HG03520 (cell line): ENCODE measurements at regions not wholly inside any gene's neighbourhood (a gene's known extent, or its start where the extent isn't known, plus 50 kb on each side); places are given as distances from the start of the nearest gene placed in this dataset.

Experiments used
- ATAC-seq: cut with Tn5 transposase; IDR thresholded peaks from one replicate; pipeline ENCODE4 v1.9.1; 2021; ENCODE audit warnings: mild to moderate bottlenecking, moderate library complexity; ENCODE audit not compliant: unreplicated experiment

DNA sequence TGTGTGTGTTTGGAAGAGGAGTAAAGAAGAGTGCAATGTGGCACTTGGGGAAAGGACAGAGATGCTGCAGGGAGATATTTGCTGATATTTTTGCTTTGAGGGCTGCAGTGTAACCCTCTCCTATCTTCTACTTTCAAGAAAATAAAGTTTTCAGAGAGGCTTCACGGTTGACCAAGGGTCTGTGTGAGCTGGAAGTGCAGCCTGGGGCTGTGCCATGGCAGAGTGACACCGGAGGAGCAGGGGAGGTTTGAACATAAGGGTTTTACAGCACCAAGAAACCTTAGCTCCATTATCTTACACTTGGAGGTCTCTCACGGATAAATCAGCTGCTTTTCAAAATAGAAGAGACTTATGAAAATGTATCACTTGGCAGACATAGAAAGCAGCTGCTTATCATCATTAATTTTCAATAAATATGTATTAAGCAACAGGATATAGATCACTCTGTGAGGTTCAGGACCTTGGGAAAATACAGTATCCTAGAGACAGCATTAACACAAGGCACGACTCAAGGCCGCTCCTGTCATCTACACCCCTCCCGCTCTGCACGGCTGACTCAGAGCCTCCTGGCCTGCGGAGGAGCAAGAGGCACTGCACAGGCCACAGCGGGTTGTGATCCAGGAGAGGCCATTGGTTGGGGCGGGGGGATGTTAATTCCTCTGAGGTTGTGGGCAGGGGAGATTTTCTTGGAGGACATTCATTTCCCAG is 127.8 kb downstream of the COPS8 start:
- no peak for ATAC-seq

DNA sequence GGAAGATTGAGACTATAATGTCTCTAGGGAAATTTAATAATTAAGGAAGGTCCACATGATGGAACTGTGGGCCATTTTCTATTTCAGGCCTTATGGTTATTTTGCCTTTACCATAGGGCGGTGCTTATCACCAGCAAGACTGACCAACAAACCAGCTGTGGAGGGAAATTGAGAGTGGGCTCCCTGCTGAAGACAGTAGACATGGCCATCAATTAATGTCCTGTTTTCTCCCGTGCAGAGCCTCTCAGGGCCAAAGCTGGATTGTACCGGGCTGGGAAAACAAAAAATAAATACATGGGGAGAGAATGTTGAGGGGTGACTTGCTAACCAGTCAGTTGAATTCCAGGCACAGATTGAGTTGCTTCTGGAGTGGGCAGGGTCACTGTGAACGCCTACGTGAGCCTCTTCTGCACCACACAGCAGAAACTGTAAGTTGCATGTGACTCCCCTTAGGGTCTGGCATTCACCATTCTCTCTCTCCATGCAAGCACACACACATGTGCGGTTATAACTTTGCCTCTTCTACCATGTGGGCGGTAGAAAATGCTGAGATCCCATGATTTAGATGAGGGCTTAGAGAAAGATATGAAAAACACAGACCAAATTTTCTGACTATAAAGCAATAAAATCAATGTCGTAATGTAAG is 128.5 kb downstream of the COPS8 start:
- ATAC-seq = no peak

DNA sequence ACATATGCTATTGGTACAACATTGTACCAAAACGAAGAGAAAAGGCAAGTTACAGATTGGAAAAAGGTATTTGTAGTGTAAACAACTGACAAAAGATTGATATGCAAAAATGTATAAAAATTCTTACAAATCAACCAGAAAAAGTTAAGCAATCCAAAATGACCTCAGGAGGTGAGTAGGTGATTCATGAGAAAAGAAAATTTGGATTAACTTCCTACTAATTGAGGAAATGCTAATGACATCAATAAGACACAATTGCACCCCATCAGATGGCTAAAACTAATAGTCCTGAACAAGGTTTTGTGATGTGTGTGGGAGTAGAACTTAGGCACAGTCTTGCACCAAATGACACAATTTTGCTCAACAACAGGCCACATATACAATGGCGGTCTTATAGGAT is 129.3 kb downstream of the COPS8 start:
- no peak for ATAC-seq

DNA sequence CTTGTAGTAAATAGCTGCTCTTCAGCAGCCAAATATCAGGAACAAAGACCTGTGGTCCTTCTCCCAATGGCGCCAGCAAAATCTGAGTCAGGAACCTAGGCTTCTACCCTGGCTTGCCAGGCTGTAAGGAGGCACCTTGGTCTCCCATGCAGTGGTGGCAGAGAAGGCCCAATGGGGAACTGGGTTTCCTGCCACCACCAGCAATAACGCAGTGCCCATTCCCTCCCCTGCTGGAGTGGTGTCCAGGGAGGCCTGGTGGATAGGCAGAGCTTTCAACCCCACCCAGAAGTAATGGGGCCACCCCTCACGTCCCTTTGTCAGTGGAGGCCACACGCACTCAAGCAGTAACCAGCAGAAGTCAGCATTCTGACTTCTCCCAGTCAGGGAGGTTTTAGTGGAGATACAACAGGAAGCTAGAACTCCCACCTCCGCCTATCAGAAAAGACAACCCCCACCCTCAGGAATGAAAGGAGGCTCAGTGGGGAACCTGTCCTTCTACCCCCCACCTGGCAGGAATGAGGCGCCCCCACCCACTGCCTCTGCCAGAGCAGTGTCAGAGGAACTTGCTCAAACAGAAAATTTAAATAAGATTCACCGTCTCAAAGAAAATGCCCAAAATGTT is 132.4 kb downstream of the COPS8 start:
- ATAC-seq = no peak

DNA sequence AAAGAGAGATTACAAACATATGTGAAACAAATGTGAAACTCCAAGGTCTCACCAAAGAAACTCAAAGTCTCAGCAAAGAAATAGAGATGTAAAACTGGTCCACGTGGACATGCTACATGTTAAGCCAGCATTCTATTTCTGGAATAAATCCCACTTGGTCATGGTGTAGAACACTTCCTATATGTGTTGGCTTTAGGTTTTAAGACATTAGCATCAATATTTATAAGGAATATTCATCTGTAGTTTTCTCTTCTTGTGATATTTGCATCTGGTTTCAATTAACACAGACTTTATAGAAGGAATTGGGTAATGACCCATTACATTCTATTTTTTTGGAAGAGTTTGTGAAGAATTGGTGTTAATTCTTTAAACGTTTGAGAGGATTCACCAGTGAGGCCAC is 133.1 kb downstream of the COPS8 start:
- ATAC-seq = no peak

DNA sequence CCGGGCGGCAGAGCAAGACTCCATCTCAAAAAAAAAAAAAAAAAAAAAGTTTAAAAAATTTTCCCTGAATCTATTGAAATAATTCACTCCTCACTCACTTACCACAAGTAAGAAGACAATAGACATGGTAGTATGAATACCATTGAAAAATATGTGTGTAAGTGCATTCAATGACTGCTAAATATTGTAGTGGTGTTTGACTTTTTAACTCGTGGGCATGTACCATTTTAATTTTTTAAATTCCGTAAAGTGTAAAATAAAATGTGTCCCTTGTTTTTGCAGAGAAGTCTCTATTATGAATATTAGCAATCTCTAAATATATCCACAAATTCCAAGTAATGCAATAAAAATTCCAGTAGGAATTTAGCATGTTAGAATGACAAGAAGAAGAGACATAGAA is 134.1 kb downstream of the COPS8 start:
- ATAC-seq = no peak

DNA sequence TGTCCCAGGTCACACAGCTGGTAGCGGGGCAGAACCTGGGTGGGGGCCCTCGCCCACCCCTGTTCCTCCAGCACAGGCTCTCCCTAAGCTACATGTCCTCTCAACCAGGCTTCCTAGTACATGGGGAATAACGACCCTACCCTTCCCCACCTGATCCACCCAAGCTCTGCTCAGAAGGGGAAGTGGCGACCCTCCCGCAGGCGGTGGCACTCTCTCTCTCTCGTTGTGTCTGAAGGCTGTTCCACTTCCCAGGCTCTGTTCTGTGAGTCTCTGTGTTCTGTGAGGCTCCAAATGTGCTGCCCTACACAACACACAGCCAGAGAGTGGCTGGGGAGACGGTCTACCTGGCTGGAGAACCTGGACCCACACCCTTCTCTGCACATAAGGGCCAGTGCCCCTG is 135.8 kb downstream of the COPS8 start:
- no peak for ATAC-seq

DNA sequence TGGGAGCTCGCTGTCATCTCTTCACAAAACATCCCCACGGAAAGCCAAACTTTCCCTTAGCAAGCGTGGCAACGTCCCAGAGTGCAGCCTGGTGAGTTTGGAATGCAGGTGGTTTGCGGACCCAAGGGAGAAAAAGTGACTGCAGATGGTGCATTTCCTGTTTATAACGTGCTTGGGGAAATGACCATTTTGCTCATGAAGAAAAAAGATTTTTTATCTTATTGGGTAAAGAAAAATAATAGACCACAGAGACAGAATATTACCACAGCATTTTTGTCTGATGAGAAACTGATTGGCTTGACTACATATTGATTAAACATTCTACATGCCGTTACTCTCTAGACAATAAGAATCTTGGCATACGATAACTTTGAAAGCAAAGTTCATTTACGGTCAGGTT is 136.5 kb downstream of the COPS8 start:
- ATAC-seq = no peak

DNA sequence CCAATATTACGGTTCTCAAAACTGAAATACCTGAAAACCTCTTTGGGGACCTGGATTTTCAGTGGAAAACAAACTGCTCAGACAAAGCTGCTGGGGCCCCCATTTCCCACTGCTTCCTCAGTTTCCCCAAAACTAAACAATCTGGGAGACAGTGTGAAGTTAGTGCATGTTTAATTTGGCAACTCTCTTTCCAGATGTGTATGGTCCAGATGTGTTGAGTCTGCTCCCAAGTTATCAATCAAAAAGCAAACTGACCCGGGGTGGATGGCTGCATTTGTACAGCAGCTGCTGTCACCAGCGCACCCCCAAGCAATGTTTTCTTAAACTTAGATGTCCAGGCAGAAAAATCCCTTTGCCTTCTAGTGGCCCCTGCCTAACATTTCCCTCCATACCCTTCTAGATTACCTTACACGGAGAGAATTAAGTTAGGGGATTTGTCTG is 136.9 kb downstream of the COPS8 start:
- no peak for ATAC-seq

DNA sequence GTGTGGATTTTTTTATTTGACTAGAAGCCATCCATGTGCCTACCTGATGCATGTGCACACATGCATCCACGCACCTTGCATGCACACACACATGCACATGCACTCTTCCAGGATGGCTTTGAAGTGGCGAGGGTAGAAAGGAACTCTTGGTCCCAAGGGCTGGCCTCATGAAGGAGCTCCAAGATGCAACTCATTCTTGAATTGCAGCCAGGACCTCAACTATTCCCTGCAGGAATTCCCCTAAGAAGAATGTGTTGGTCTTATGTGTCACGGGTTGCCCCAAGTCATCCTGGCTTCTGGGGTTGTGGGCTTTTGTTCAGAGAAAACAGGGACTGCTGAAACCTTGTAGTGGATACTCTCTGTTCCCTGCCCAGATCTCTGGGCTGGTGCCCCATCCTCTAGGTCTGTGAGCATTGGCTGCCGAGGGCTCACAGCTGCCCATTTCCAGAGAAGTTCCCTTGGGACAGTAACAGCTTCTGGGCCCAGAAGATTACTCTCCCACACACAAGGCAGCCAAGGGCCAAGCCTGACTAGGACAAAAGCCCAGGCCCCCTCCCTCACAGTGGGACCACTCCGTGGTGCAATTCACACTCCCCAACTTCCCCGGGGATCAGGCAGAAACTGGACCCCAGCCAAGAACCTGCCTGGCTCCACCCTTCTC is 137.6 kb downstream of the COPS8 start:
- ATAC-seq = no peak

DNA sequence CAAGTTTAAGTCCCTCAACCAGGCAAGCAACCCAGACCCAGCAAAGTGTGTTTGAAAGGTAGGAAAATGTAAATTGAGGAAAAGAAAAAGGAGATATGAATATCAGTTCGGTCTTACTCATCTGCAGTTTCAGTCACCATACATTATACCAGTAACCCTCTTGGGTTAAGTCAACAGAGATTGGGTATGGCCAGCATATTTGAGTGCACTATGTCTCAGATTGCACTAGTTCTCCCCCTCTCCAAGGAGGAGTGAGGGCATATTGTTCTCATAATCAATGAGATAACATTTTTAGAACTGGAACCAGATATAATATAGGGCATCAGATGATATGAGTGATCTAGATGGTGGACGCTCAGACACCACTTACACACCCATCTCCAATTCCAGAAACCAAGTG is 141.5 kb downstream of the COPS8 start:
- no peak for ATAC-seq

DNA sequence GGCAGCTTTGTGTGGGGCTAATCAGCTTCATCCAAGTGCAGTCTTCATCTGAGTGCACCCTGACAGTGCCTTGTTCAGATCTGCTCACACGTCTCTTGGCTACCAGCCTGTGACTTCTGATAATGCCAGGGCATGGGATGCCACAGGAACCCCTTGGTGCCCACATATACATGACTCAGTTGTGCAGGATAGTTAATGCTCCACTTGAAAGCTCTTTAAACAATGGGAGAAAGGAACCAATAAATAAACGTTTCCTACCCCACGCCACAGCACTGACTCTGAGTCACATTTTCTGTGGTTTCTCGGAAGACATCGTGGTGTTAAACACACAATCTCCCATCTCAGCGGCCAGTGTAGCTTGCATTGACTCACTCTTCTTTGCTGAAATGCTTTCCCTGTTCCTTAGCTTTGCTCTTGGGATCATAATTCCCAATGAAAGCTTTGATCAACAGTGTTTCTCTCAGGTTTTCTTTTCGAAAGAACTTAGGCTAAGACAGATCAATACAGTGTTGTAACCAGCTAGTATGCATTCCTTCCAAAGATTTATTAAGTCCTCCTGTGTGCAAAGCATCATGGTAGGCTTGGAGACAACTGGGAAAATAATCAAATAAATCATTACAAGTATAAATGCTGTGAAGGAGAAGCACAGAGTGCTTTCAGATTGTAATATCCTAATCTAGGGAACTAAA is 142.0 kb downstream of the COPS8 start:
- ATAC-seq = no peak

DNA sequence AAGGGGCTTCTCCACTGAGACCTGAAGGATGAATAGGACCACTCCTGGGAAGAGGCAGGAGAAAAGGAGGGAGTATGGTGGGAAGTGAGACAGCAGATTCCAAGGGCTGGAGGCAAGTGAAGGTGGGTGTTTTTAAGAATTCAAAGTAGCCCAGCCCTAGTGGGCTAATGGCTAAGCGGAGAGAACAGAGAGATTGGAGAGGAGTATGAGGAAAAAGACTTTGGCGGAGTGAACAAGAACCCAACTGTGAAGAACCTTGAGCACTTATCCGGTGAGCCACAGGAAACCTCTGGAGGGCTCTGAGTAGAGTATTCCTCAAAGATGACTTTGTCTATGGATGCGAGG is 142.6 kb downstream of the COPS8 start:
- ATAC-seq = no peak

DNA sequence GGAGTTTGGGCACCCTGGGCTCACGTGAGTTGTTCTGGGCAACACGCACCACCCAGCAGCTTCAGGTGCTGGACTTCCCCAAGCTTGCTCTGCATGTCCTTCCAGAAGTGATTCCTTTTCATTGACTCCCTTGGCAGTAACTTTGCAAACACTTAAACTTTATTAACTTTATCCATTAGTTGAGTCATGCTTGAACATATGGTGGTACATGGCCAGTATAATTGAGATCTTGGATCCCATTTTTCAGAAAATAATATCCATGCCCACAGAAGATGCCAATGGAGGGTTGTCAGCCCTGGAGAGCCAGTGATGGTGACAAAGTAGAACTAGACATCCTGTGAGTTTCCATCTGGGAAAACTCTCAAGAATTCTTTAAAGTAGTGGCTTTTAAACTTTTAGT is 144.2 kb downstream of the COPS8 start:
- no peak for ATAC-seq

DNA sequence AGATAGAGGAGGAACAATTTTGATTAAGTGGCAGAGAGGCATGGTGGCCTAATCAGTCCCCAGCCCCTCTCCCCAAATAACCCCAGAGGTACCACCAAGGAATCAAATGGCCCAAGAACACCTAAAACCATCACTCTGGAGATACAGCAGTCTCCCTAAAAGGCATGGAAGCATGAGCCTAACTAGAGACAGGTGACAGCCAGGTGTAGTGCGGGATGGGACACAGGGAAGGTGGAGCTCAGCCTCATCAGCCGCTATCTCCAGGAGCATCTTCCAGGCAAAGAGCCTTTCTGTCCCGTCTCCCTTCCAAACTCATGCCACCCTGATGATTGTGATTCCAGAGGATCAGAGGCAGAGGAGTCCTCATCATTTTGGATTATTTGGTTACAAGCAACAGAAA is 144.7 kb downstream of the COPS8 start:
- ATAC-seq = no peak

DNA sequence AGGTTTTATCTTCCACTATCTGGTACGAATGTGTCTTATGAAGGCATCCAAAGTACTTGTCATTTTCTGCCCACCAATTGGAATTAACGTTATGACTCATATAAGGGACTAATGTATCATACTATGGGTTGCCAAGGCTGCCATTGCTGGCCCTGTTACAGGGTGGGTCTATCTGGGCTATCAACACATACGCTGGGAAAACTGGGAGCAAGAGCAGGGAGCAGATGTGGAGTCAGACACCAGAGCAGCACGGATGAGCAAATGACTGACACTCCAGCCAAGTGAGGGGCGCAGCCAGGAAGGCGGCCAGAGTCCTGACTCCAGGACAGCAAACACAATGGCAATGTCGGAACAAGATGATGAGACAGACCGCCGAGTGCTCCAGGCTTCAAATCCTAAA is 145.9 kb downstream of the COPS8 start:
- no peak for ATAC-seq

DNA sequence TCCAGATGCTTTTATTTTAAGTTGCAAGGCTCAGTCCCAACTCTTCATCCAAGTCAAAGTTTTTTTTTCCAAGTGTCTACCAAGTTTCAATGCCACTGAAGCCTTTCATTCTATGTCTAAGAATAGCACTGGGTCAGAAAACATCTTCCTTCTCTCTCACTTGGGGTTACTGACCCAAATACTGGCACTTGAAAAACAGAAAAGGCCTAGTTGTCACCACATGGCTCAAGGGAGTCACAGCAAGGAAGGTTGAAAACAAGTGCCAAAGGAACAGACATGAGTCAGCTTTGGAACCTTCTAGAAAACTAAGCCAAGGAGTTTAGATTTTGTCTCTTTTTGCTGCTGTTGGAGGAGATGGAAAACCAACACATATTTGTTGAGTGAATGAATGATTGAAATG is 146.5 kb downstream of the COPS8 start:
- ATAC-seq = no peak

DNA sequence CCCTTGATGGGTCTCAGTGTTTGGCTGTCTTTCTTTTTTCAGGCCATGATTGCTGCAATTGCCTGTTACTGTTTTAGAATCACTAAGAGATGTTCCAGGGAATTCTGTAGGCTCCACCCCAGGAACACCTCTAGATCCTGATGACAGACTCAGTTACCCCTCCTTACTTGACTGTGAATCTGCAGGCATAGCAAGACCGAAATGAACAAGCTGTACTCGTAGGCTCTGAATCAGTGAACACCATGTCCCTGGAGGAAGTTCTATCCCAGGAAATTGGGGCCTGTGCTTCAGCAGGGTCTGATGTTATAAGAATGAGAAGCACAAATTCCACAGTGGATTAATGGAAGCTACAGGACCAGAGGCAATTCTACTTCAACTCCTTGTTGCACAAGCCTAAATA is 148.6 kb downstream of the COPS8 start:
- no peak for ATAC-seq

DNA sequence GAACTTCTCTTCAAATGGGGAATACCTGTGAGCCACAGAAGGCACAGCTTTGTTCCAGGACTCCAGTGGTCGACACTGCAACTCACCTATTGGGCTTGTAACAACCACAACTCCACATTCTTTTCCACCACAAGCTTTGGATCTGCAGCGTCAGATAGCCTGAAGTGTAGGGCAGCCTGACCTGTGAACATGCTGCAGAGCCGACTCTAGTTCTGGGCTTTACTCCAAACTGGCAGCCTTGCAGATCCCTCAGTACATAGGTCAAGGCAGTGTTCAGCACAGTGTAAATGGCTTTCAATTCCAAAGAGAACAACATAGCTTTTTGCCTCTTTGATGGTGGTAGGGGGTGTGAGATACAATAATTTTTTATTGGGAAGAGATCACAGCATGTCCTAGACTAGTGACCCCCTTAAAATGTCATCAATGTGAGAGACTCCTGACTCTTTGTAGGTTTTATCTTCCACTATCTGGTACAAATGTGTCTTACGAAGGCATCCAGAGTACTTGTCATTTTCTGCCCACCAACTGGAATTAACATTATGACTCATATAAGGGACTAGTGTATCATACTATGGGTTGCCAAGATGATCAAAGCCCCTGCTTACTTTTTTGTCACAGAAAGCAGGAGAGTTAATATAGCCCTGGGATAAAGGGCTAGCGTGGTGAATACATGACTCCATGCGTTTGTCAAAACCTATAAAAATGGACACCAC is 149.8 kb downstream of the COPS8 start:
- no peak for ATAC-seq

DNA sequence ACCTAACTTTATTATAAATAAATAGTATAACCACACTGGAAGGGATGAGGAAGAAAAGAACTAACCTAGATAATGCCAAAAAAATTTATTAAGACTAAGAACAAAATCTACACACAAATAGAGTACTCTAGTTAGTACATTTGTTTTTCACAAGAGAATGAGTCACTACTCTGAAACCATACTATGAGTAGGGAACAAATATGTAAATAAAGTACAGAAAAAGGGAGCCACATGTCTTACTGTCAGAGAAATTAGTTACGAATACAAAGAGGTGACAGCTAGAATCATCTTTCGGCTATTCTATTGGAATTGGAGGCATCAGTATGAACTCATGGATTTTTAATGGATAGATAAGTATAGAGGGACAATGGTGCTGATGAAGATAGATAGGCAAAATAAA is 150.5 kb downstream of the COPS8 start:
- no peak for ATAC-seq

DNA sequence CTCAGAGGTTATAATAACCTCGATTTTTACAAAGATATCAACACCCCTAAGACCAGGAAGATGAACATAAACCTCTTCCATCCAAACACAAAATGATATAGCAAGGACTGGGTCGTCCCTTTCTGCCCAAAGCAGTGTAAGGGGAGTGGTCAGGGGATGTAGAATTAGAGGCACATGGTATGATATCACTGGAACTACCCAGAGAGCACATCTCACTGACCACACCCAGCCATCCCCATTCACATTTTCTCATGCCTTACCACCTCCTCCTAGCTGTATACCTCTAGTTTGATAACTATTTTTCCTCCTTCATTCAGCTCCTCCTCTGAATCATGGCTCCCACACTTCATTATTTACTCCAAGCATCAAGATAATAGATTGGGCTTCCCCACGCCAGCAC is 152.6 kb downstream of the COPS8 start:
- ATAC-seq = no peak
